Urinary bladder (tissue), 3 donors: ENCODE measurements at regions not wholly inside any gene's neighbourhood (a gene's known extent, or its start where the extent isn't known, plus 50 kb on each side); places are given as distances from the start of the nearest gene placed in this dataset.

Experiments
- DNase-seq: peaks from one replicate; pipeline ENCODE4 v3.0.0-alpha.2; 2015; ENCODE audit errors: extremely low spot score
- H3K27ac ChIP-seq: one replicate; pipeline ENCODE4 v1.5.1; 2013; ENCODE audit warnings: low read depth, mild to moderate bottlenecking, moderate library complexity
- H3K36me3 ChIP-seq: one replicate; pipeline ENCODE4 v1.6.1; 2013; ENCODE audit warnings: mild to moderate bottlenecking, moderate library complexity; ENCODE audit not compliant: insufficient read depth
- H3K4me1 ChIP-seq: one replicate; pipeline ENCODE4 v1.6.1; 2013; ENCODE audit warnings: mild to moderate bottlenecking, moderate library complexity; ENCODE audit not compliant: insufficient read depth
- H3K4me3 ChIP-seq: one replicate; pipeline ENCODE4 v1.5.1; 2013; ENCODE audit warnings: low read depth, low read length
- WGBS: extraction: QIAGEN DNeasy Blood & Tissue Kit; methylation state at CpG from one replicate; pipeline ENCODE4 v1.1.7; 2013; 5-methylcytosine and 5-hydroxymethylcytosine counted together
- donor health status: healthy with polysubstance abuse.
- donor health status: healthy.

DNA sequence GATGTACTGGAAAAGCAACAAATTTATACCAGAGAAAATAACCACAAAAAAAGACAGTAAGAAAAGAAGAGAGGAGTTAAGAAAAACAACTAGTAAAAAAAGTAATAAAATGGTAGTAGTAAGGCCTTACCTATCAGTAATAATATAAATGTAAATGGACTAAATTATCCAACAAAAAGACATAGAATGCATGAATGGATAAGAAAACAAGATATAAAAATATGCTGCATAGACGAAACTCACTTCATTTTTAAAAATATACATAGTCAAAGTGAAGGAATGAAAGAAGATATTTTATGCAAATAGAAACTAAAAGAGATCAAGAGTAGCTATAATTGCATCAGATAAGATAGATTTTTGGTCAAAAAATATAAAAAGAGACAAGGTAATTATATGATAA lies 739.1 kb downstream of the DNAJB9 start:
- Histone ChIP-seq H3K36me3 (no peaks in the 10 kb centered on the region), H3K4me1 (no peaks in the 10 kb centered on the region), H3K27ac (no peak overlapping the region), H3K4me3 (no peak overlapping the region)
- WGBS, result 88% methylated on average over 1 of the region's 1 CpG
- no peak for DNase-seq

DNA sequence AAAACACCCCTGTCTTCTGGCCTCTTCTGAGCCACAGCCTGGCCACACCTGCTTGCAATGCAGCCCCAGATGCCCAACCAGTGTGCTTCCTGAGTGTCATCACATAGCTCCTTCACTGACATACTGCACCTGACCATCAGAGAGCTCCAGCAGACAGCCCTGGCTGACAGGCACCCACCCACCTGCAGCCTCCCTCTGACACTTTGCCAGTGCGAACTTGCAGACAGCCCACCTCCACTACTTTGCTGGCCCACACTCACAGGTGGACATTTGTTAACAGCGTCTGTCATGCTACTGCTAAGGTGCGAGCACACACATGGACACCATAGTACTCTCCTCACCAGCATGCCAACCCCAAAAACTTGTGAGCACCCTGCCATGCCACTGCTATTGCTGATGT lies 740.1 kb downstream of the DNAJB9 start:
- Histone ChIP-seq H3K4me3 (no peak overlapping the region), H3K4me1 (no peaks in the 10 kb centered on the region), H3K36me3 (no peaks in the 10 kb centered on the region), H3K27ac (no peak overlapping the region)
- no peak for DNase-seq
- WGBS, result 99% methylated on average over 3 of the region's 3 CpGs

DNA sequence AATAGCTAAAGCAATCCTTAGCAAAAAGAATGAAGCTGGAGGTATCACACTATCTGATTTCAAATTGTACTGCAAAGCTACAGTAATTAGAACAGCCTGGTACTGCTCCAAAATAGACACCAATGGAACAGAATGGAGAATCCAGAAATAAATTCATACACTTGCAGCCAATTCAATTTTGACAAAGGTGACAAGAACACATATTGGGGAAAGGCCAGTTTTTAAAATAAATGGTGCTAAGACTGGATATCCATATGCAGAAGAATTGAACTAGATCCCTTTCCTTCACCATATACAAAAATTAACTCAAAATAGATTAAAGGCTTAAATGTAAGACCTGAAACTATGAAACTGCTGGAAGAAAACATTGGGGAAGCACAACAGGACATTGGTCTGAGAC lies 748.5 kb downstream of the DNAJB9 start:
- no peak for DNase-seq
- Histone ChIP-seq H3K4me1 (no peaks in the 10 kb centered on the region), H3K4me3 (no peak overlapping the region), H3K36me3 (no peaks in the 10 kb centered on the region), H3K27ac (no peak overlapping the region)

DNA sequence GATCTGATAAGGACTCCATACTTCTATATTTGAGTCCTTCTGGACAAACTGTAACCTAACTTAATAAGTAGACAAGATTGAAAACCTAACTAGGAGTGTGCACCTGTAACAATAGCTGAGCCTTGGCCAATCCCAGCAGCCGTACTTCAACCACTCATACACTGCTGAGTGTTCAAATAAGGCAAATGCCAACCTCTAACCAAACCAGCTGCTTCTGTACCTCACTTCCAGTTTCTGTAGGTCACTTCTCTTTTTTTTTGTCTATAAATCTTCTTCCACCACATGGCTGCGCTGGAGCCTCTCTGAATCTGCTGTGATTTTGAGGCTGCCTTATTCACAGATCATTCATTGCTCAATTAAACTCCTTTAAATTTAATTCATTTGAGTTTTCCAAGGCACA lies 753.2 kb downstream of the DNAJB9 start:
- Histone ChIP-seq H3K4me1 (no peaks in the 10 kb centered on the region), H3K27ac (no peak overlapping the region), H3K36me3 (no peaks in the 10 kb centered on the region), H3K4me3 (no peak overlapping the region)
- 85% methylated on average over 2 of the region's 2 CpGs for WGBS
- no peak for DNase-seq

DNA sequence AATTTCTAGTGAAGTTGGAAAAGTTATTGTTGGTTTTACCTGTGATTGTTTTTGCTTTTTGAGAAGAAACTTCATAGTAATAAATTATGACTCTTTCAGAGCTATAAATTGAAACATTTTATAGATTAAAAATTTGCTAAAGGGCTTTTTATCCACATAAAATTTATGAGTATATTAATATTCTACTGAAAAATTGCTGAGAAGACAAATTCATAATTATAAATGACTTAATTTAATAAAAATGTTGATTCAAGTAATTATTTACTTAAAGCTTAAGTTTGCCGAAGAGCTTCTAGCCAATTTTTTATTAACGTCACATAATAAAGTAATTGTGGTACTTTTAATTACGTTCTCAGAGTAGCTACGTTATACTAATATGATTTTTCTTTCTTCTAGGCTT lies 761.7 kb downstream of the DNAJB9 start:
- WGBS, result 87% methylated on average over 4 of the region's 4 CpGs
- Histone ChIP-seq H3K27ac (no peak overlapping the region), H3K4me1 (no peaks in the 10 kb centered on the region), H3K4me3 (no peak overlapping the region), H3K36me3 (no peaks in the 10 kb centered on the region)
- no peak for DNase-seq

DNA sequence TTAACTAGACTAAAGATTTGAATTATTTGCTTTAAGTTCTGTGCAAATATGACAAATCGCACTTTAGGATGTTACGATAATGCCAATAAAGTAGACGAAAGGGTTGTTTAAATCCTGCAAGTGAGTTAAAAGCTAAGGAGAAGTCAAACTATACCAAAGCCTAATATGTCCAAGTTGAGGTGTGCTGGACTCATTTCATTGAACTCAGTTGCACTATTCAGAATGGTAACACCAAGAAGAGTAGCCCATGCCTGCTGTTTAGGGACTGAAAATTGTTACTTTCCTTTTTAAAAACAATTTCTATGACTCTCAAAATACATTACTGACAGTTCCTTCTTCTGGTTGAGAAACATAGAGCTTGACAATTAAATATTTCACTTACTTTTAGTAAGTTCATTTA lies 766.3 kb downstream of the DNAJB9 start:
- WGBS, result 87% methylated on average over 3 of the region's 3 CpGs

DNA sequence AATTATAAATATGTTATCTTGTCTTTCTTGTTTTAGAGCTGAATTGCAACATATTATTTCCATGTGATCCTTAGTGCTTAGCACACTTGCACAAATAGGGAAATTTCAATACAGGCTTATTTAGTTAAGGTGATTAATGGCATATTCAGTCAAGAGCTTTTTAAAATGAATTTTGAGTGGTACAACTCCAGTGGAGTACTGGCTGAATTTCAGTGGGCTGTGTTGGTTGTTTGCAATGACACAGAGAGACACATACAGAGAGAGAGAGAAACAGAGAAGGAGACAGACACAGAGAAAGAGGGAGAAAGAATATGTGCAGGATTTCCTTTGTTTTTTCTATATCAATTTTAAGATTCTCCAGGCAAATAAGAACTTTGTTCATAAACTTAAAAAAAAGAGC lies 766.9 kb downstream of the DNAJB9 start:
- Histone ChIP-seq H3K27ac (no peak overlapping the region), H3K4me3 (no peak overlapping the region), H3K36me3 (no peaks in the 10 kb centered on the region), H3K4me1 (no peaks in the 10 kb centered on the region)
- no peak for DNase-seq

More for the DNA sequence above, 766.3 kb downstream of the DNAJB9 start:
- Histone ChIP-seq H3K36me3 (no peaks in the 10 kb centered on the region), H3K4me3 (no peak overlapping the region), H3K27ac (no peak overlapping the region), H3K4me1 (no peaks in the 10 kb centered on the region)
- DNase-seq, result no peak

DNA sequence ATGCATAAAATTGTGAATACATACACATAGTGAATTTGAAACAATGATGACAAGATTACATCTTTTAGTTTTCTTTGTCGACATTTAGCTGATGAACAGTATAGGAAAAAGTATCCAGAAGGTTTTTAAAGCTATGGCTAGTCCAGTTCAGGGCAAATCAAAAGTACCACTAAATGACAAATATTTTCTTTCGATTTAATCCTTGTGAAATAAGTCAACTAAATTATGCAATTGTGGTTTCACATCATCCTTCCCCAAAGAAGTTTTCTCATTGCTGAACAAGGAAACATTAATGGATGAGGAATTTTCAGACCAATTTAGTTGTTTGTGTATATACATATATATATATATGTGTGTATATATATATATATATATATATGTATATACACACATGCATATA lies 774.0 kb downstream of the DNAJB9 start:
- Histone ChIP-seq H3K4me3 (no peak overlapping the region), H3K36me3 (no peaks in the 10 kb centered on the region), H3K4me1 (no peaks in the 10 kb centered on the region), H3K27ac (no peak overlapping the region)
- 93% methylated on average over 2 of the region's 2 CpGs for WGBS
- DNase-seq, result no peak

DNA sequence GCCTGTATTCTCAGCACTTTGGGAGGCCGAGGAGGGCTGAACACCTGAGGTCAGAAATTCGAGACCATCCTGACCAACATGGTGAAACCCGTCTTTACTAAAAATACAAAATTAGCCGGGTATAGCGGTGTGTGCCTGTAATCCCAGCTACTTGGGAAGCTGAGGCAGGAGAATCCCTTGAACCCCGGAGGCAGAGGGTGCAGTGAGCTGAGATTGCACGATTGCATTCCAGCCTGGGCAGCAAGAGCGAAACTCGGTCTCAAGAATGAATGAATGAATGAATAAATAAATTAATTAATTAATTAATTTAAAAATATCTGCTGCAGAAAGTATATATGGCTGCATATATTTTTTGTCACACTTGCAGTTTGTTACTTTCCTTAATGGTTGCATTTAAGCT lies 781.8 kb downstream of the DNAJB9 start:
- no peaks in the 10 kb centered on the region for H3K4me1 ChIP-seq
- DNase-seq, result no peak
- no peak overlapping the region for H3K27ac ChIP-seq
- H3K36me3 ChIP-seq, result no peaks in the 10 kb centered on the region
- no peak overlapping the region for H3K4me3 ChIP-seq
- 95% methylated on average over 9 of the region's 9 CpGs for WGBS

DNA sequence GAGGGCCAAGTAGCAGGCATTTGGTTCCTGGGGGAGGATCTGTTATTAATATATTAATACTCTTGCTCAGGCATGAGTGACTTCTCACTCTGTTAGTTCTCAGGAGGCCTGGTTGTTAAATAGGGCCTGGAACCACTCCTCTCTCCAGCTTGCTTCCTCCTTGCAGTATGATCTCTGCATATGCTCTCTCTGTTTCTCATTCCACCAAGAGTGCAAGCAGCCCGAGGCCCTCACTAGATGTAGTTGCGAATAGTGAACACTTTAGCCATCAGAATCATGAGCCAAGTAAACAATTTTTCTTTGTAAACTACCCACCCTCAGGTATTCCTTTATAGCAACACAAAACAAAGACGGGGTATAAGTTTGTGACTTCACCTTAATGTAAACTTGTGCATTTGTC lies 784.3 kb downstream of the DNAJB9 start:
- no peak overlapping the region for H3K4me3 ChIP-seq
- no peak for DNase-seq
- no peak overlapping the region for H3K27ac ChIP-seq
- WGBS, result 66% methylated on average over 3 of the region's 3 CpGs
- no peaks in the 10 kb centered on the region for H3K36me3 ChIP-seq
- H3K4me1 ChIP-seq, result no peaks in the 10 kb centered on the region

DNA sequence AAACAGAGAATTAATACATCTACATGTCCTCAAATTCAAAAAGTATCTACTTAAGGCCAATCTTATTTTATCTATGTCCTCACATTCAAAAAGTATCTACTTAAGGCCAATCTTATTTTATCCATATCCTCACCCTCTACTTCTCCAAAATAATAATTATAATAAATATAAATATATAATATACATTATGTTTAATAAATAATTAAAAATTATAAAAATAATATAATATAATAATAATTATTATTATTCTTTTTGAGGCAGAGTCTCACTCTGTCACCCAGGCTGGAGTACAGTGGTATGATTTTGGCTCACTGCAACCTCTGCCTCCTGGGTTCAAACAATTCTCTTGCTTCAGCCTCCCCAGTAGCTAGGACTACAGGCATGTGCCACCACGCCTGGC lies 784.9 kb downstream of the DNAJB9 start:
- Histone ChIP-seq H3K4me1 (no peaks in the 10 kb centered on the region), H3K36me3 (no peaks in the 10 kb centered on the region), H3K4me3 (no peak overlapping the region), H3K27ac (no peak overlapping the region)
- DNase-seq, result no peak
- WGBS, result 95% methylated on average over 1 of the region's 1 CpG

DNA sequence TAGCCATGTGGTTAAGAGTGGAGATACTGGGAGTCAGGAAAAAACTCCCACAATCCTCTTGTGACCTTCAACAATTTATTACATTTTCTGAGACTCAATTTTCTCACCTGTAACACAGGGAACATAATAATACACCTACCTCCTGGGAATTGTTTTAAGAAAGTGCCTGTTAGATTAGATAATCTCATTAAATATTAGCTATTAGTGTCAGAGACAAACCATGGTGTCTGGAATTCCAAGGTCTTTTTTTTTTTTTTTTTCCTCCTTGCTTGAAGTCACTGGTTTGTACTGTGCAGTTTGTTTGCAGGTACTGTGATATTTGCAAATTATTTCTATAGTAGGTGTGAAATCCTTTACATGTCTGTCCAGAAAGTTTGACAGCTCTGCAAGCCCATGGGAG lies 806.1 kb downstream of the DNAJB9 start:
- no peak overlapping the region for H3K4me3 ChIP-seq
- H3K27ac ChIP-seq, result no peak overlapping the region
- H3K36me3 ChIP-seq, result no peaks in the 10 kb centered on the region
- H3K4me1 ChIP-seq, result no peaks in the 10 kb centered on the region
- DNase-seq, result no peak

DNA sequence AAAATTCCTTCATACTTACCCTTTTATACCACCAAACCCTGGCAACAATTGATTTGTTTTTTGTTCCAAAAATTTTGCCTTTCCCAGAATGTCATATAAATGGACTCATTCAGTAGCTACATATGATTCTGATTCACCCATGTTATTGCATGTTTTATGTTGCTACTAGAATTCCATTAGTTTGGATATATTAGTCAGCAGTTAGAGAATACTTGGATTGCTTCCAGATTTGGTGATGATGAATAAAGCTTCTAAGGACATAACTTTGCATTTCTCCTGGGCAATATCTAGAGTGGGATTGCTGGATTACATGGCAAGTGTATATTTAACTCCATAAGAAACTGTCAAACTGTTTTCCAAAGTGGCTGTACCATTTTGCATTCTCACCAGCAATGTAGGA lies 806.9 kb downstream of the DNAJB9 start:
- DNase-seq, result no peak
- no peaks in the 10 kb centered on the region for H3K36me3 ChIP-seq
- no peak overlapping the region for H3K4me3 ChIP-seq
- no peak overlapping the region for H3K27ac ChIP-seq
- H3K4me1 ChIP-seq, result no peaks in the 10 kb centered on the region

DNA sequence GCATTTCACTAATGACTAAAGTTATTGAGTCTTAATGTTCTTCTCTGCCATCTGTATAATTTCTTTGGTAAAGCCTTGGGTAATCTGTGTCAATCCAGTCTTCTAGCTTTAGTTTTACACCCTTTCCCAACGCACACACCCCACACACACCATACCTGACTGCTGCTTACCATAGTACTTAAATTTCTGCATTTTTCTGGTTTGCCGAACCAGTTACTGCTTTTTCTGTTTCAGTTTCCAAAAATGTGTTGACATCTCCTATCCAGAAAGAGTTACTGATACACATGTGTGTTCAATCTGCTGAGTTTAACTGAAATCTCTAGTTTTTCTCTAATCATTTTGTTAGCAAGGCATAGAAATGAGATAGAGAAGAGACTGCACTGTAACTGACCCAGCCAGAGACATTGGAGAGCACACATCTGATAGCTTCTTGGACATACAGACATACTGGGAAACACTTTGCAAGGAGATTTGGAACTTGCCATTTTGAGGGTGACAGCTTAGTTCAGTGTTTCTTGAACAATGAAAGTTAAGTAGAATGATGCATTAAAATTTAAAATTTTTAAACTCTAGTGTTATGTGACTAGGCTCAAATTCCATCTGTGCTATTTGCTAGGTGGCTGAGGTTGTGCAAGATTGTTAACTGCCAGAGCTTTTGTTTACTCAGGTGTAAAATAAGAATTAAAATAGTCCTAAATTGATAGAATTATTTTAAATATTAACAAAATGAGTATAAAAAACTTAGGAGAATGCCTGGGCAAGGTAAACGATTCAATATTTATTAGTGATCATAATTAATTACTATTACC lies 807.6 kb downstream of the DNAJB9 start:
- Histone ChIP-seq H3K36me3 (no peaks in the 10 kb centered on the region), H3K4me1 (no peaks in the 10 kb centered on the region), H3K27ac (no peak overlapping the region), H3K4me3 (no peak overlapping the region)
- DNase-seq, result no peak
- 67% methylated on average over 3 of the region's 3 CpGs for WGBS

DNA sequence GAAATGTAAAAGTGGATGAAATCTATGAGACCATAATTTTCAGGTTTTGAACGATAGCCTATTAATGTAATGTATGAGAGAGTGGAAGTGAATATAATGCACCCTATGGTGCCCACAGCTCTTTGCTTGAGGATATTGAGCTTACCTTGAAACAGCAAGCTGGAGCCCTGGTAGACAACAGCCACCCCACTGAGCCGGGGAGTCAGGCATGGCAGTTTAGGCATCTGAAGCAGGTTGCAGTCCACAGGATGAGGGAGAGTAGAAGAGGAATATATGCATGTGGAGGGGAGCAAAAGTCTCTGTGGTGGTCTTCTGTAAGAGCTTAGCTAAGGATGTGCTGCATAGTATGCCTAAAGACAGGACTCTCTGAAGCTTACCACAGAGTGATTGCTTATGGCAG lies 817.3 kb downstream of the DNAJB9 start:
- WGBS, result 94% methylated on average over 2 of the region's 2 CpGs
- Histone ChIP-seq H3K4me1 (no peaks in the 10 kb centered on the region), H3K36me3 (no peaks in the 10 kb centered on the region), H3K27ac (no peak overlapping the region), H3K4me3 (no peak overlapping the region)
- no peak for DNase-seq
